Transverse colon (tissue), 4 donors: ENCODE measurements at regions not wholly inside any gene's neighbourhood (a gene's known extent, or its start where the extent isn't known, plus 50 kb on each side); places are given as distances from the start of the nearest gene placed in this dataset.

ENCODE experiments used
- POLR2AphosphoS5 ChIP-seq, 3 donors: sonication (generic); formaldehyde crosslinking; IDR thresholded peaks; one replicate each; pipeline ENCODE4 v1.6.1; 2016; ENCODE audit warnings: antibody characterized with exemption in 3 of 3
- TF ChIP-seq, protein P1 (sequence below), 5 experiments: fragments of 200-600 bp in 3 of 5; fragments of 450-650 bp in 2 of 5; sonication (generic) in 3 of 5; IDR thresholded peaks; 1 replicate in 2 of 5; 2 replicates in 3 of 5; pipeline ENCODE4 v1.5.1; 2016 to 2017; ENCODE audit warnings: antibody characterized with exemption in 5 of 5, inconsistent platforms in 3 of 5, mild to moderate bottlenecking in 2 of 5, moderate library complexity in 1 of 5

DNA sequence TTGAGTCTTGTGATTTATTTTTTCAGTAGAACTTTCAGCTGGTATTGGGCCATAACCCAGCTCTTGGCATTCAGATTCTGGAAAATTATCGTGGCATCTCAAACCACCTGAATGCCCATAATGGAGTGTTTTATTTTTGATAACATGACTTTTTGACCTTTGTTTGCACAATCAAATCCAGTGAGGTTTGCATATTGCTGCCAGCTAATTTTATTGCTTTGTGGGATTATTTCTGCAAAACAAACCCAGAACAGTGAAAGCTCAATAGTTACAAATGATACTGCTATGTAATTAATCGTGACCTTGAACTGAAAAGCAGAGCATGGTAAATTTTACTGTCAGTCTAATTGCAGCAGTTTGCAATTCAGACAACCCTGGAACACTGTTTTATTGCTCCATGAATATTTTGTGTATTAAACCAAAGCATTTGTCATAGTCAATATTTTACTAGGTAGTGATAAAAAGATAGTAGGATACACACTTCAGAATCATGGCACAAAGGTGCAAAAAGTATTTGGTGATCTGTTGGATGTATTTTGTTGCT, 255.2 kb upstream of the NAV3 start:
- TF ChIP-seq, protein P1, sequence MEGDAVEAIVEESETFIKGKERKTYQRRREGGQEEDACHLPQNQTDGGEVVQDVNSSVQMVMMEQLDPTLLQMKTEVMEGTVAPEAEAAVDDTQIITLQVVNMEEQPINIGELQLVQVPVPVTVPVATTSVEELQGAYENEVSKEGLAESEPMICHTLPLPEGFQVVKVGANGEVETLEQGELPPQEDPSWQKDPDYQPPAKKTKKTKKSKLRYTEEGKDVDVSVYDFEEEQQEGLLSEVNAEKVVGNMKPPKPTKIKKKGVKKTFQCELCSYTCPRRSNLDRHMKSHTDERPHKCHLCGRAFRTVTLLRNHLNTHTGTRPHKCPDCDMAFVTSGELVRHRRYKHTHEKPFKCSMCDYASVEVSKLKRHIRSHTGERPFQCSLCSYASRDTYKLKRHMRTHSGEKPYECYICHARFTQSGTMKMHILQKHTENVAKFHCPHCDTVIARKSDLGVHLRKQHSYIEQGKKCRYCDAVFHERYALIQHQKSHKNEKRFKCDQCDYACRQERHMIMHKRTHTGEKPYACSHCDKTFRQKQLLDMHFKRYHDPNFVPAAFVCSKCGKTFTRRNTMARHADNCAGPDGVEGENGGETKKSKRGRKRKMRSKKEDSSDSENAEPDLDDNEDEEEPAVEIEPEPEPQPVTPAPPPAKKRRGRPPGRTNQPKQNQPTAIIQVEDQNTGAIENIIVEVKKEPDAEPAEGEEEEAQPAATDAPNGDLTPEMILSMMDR (IDR thresholded peaks at IDR 0.05) = no peak
- no peak for TF ChIP-seq POLR2AphosphoS5 (IDR thresholded peaks at IDR 0.05)
